ENCODE measurements at regions not wholly inside any gene's neighbourhood (a gene's known extent, or its start where the extent isn't known, plus 50 kb on each side); places are given as distances from the start of the nearest gene placed in this dataset.

- DNase-seq (ENCODE audit: low read depth): no peak
These were observed 159.7 kb upstream of the SLC1A4 start for GRCh38 chr2:64829525-64829924.

- DNase-seq (ENCODE audit: low read depth): peak; percentile 65
These were observed 157.8 kb upstream of the SLC1A4 start for GRCh38 chr2:64831134-64831976.

GRCh38 chr2:64831977-64832328, 157.2 kb upstream of the SLC1A4 start:
- no peak for DNase-seq (ENCODE audit: low read depth)

GRCh38 chr2:64832936-64833335, 156.3 kb upstream of the SLC1A4 start:
- DNase-seq (ENCODE audit: low read depth): no peak

GRCh38 chr2:64836566-64836965, 152.6 kb upstream of the SLC1A4 start:
- no peak for DNase-seq (ENCODE audit: low read depth)

GRCh38 chr2:64837116-64837731, 152.0 kb upstream of the SLC1A4 start:
- DNase-seq (ENCODE audit: low read depth): no peak

- no peak for DNase-seq (ENCODE audit: low read depth)
These were observed 151.1 kb upstream of the SLC1A4 start for GRCh38 chr2:64837925-64838641.

GRCh38 chr2:64838817-64839216, 150.4 kb upstream of the SLC1A4 start:
- no peak for DNase-seq (ENCODE audit: low read depth)

- DNase-seq (ENCODE audit: low read depth): no peak
These were observed 149.4 kb upstream of the SLC1A4 start for GRCh38 chr2:64839844-64840243.

GRCh38 chr2:64840426-64840881, 148.7 kb upstream of the SLC1A4 start:
- DNase-seq (ENCODE audit: low read depth): no peak

GRCh38 chr2:64841461-64841860, 147.7 kb upstream of the SLC1A4 start:
- DNase-seq (ENCODE audit: low read depth): no peak

- DNase-seq (ENCODE audit: low read depth): no peak
These were observed 147.2 kb upstream of the SLC1A4 start for GRCh38 chr2:64842030-64842429.

GRCh38 chr2:64844087-64844486, 145.1 kb upstream of the SLC1A4 start:
- no peak for DNase-seq (ENCODE audit: low read depth)

GRCh38 chr2:64845273-64845905, 143.8 kb upstream of the SLC1A4 start:
- DNase-seq (ENCODE audit: low read depth): no peak

- DNase-seq (ENCODE audit: low read depth): no peak
These were observed 143.0 kb upstream of the SLC1A4 start for GRCh38 chr2:64846177-64846576.

- DNase-seq (ENCODE audit: low read depth): no peak
These were observed 141.3 kb upstream of the SLC1A4 start for GRCh38 chr2:64847930-64848329.

GRCh38 chr2:64848363-64848762, 140.8 kb upstream of the SLC1A4 start:
- DNase-seq (ENCODE audit: low read depth): no peak

GRCh38 chr2:64848945-64849344, 140.3 kb upstream of the SLC1A4 start:
- no peak for DNase-seq (ENCODE audit: low read depth)

GRCh38 chr2:64850642-64851041, 138.6 kb upstream of the SLC1A4 start:
- DNase-seq (ENCODE audit: low read depth): no peak

- no peak for DNase-seq (ENCODE audit: low read depth)
These were observed 136.4 kb upstream of the SLC1A4 start for GRCh38 chr2:64852771-64853241.

- no peak for DNase-seq (ENCODE audit: low read depth)
These were observed 135.9 kb upstream of the SLC1A4 start for GRCh38 chr2:64853306-64853705.

- DNase-seq (ENCODE audit: low read depth): no peak
These were observed 135.3 kb upstream of the SLC1A4 start for GRCh38 chr2:64853894-64854293.
